Kidney glomerular epithelial cell (primary cell): ENCODE measurements at regions not wholly inside any gene's neighbourhood (a gene's known extent, or its start where the extent isn't known, plus 50 kb on each side); places are given as distances from the start of the nearest gene placed in this dataset.
"Not testable (repeated sequence)": the region's sequence is repeated elsewhere in the genome, so short reads cannot be mapped to it uniquely, and the experiment has no call there.

ENCODE experiments used
- DNase-seq: peaks from one replicate; lab custom pipeline; 2025; lab: John Stamatoyannopoulos, UW

DNA sequence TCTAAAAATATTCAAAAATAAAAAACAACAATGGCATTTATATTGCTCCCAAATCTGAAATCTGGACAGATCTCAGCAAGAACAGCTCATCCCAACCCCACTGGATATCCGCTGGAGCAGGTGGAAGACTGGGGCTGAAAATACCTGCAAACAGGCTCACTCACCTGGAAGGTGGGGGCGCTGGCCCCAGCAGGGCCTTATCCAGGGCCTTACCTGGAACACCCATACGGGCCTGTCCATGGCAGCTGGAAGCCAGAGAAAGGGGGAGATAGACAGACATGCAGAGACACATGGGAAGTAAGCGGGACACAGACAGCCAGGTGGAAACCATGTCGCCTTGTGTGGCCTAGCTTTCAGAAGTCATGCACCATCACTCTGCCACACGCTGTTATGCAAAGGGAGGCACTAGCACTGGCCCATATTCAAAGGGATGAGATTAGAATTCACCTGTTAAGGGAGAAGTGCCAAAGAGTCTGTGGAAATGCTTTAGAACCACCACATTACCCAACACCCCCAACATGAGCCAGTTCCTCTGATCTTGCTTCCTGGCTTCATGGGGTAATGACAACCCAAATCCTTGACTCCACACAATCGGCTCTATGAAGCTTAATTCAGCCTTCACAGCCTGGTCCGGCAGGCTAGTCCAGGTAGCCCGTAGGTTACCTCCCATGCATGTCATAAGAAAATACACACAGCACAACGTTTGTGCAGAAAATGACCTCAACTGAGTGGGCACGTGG, 99.0 kb upstream of the CDYL start:
- no peak for DNase-seq

DNA sequence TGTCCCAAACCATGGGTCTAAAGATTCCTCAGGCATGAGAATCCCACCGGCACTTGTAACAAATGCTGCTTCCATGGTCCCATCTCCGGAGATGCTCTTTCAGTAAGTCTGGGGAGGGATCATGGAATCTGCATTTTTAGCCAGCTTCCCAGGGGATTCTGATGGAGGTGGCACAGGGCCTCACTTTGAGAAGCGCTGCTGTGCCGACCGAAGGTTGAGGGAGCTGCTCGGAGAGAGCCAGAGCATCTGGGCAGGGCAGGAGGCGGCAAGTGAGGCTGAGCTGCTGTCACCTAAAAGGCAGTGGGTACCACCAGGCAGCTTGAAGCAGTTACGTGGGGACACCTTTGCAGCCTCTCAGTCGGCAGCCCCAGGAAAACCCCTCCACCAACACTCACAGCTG, 100.2 kb upstream of the CDYL start:
- DNase-seq, result no peak

DNA sequence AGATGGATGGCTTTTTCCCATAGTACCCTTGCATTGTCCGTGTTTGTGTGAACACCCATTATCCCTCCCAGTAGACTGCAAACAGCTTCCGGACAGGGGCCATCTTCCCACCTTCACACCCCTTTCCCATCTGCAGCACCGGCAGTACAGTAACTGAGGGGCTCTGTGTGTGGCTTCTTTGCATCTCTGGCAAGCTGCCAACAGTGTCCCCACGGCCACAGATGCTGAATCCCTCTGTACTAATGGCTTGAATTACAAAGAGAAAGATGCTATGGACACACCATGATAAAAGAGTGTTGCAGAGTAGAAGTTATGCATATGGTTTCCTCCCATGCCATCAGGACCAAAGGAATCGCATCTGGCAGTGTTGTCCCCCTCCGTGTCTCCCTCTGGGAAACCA, 101.1 kb upstream of the CDYL start:
- DNase-seq, result no peak

DNA sequence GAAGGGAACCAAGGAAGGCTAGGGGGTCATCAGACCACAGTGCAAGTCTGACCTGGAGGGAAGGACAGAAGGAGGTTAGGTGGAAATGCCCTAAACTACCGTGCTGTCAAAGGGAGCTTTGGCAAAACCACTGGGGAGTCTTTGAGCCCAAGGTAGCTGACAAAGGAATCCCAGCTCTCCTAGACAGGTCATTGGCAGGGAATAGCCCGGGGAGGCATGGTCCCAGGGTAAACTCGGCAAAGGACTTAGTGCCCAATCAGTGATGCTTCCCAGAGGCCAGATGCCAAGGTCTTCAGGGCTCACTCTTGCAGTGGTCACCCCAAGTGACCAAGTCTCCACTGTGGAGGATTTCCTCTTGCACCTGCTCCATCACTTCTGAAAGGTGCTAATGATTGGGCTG, 102.3 kb upstream of the CDYL start:
- no peak for DNase-seq

DNA sequence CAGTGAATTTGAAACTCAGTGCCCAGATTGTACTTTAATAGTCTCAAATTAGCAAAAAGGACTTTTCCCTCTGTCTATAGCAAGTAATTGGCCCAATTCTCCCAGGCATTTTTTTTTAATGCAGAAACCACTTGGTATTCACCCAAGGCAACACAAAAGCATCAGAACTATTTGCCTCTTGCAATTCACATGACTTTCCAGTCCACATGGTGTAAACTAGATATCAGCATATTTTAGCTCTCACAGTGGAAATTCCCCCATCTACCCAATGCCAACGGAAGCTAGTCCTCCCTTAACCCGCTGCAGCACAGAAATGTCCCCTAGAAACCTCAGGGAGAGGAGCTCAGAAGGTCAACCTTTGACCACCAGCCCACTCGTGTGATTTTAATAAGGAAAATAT, 103.4 kb upstream of the CDYL start:
- DNase-seq, result no peak

DNA sequence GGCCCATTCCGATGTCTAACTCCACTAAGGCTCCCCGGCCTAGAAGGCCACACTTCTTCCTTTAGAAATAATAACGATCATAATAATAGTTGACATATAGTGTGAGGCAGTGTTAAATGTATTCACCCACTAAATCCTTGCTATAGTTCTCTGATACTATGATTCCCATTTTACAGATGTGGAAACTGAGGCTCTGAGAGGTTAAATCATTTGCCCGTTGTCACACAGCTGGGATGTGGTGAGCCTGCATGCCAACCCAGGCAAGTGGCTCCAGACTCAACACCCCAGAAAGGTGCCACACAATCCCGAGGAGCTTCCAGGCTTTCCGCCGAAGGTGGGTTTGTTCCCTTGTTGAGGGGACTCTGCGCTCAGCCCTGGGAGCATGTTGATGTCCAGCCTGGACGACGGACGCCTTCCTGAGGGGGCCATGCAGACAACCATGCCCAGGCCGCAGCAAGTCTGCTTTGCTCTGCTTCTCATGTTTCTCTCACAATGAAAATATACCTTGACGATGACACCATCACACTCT, 104.6 kb upstream of the CDYL start:
- no peak for DNase-seq

DNA sequence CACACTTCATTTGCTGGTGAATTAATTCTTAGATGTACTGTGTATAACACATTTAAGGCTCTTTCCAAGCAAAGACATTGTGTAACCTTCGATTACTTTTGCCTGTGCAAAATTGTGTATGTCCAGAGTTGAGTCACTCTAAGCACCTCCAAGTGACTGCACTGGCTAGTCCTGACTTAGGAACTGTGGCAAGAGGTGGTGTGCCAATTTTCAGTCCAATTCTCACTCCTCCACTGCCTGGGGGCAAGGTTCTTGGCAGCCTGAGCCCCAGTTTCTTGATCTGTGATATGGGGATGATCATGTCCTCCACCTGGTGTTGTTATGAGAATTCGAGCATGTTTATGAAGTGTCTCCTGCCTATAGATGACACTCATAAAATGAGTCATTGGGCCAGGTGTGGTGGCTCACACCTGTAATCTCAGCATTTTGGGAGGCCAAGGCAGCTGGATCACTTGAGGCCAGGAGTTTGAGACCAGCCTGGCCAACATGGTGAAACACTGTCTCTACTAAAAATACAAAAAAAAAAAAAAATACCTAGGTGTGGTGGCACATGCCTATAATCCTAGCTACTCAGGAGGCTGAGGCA, 105.3 kb upstream of the CDYL start:
- no peak for DNase-seq

DNA sequence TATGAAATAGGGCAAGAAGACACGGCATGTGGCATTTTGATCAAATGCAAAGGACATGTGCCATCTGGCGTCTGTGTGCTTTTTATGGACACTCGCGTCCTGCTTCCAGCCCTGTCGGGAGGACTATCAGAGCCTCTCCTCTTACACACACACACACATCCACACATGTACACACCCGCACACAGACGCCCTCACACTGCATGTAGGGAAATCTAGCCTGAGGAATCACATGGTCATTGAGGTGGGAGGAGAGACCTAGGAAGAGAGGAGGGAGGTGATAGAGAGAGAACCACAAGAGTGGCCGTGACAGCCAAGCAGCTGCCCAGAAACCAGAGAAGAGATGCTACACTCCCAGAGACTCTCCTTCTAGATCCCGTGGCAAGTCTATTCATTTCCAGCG, 105.9 kb upstream of the CDYL start:
- DNase-seq, result no peak

DNA sequence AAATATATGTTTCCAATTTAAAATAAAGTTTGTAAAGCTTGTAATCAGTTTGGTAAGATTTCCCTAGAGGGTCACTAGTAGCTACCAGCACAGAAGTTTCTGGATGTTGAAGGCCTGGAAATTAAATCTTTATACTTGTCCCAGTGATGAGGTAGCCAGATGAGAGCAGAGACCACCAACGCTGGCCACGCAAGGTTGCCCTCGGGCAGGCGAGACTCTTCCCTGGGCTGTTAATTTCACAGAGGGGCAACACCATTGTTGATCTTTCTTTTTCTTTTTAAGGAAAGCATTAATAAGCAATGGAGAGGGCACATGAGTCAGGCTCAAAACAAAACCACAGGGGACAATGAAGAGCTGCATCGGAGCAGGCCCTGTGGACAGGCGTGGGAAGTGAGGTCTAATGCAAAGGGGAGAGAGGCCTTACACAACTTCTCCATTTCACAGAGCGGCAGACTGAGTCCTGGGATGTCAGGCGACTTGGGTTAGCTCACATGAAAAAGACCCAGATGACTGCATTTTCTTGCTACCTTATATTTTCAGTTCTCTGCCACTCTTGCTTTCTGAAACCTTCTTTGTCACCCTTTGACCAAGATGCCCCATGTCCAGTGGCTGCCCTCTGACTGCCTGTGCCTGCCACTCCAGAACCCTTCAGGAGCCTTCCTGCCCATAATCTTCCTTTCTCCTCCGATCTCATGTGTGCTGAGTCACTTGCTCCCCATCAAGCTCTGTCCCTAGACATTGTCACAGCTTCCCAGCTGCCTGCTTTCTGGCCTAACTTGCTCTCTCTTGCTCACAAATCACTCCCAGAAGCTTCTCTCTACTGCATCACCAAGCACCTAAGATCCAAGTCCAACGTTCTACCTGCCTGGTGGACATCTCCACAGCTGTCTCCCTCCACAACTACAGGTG, 107.7 kb upstream of the CDYL start:
- DNase-seq, result no peak

DNA sequence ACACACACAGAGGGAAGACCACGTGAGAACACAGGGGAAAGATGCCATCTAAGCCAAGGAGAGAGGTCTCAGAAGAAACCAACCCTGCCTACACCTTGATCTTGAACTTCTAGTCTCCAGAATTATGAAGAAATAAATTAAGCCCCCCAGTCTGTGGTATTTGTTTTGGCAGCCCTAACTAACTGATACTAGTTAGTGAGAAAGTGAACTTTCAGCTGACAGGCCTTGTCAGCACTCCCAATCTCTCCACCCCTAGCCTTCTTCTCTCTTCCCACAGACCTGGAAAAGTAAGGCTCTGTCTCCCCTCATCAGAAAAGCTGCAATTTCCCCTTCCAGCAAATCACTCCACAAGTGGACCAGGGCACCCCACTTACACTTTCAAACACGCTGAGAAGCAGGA, 108.6 kb upstream of the CDYL start:
- DNase-seq, result no peak

DNA sequence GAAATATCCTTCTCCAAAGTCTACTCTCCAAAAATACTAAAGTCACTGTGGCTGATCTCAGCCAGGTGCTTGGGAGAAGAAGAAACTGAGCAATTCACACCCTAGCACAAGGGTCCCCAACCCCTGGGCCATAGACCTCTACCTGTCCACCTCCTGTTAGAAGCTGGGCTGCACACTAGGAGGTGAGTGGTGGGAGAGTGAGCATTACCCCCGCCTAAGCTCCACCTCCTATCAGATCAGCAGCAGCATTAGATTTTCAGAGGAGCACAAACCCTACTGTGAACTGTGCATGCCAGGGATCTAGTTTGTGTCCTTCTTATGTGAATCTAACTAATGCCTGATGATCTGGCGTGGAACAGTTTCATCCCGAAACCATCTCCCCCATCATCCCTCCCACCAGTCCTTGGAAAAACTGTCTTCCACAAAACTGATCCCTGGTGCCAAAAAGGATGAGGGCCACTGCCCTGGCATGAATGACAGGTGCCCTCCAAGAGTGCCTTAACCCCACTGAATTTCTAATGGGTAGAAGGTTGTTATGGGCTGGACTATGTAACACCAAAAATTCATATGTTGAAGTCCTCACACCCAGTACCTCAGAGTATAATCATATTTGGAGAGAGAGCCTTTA, 109.2 kb upstream of the CDYL start:
- DNase-seq, result no peak

DNA sequence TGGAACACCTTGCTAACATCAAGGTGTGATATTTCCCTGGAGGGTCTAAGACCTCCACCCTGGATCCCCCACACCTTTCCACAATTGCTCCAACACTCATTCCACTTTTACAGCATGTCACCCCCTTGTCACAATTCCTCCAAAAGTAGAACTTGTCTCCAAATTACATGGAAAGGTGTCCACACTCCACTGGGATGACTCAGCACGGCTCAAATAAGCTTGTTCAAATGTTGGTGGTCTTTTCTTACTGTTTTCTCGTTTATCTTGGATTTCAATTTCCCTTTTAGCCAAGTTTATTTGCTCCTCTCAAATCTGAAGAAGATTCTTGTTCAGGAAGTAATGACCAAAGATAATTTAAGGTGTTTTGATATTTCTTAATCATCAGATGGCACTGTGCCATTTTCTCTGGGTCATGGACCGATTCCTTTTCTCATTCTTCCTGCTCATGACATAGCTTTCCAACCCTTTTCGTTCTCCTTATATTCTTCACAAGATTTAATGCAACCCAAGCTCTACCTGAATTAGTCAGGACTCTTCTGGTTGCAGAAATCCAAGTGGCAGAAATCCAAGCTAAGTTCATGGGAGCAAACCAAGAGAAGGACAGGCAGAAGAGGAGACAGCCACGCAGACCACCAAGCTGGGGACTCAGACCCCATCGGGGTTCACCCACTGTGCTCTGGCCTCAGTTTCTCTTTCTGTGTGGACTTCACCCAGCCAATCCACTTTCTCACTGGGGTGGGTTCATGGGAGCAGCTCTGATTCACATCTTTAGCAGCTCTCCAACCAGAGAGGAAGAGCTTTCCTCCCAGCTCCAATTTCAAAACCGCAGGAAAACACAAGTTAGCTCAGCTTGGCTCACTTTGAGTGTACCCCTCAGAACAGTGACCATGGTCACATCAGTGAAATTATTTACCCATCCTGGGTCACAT, 110.5 kb upstream of the CDYL start:
- DNase-seq, result peak; percentile 19

DNA sequence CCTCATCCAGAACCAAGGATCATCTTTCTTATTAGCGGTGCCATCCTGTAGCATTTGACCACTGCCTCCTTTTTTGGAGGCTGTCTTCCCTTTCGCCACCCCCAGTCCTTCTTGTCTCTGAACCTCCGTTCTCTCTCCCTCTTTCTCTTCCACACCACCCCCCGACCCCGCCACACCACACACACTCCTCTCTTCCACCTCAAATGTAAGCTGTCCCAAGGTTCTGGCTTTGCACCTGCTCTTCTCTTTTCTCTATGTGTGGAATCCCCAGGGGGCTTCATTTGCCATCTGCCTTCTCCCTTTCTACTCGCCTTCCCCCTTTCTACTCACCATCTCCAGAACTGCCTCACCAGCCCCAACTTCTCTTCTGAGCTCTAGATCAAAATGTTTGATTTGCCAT, 111.3 kb upstream of the CDYL start:
- DNase-seq, result no peak

DNA sequence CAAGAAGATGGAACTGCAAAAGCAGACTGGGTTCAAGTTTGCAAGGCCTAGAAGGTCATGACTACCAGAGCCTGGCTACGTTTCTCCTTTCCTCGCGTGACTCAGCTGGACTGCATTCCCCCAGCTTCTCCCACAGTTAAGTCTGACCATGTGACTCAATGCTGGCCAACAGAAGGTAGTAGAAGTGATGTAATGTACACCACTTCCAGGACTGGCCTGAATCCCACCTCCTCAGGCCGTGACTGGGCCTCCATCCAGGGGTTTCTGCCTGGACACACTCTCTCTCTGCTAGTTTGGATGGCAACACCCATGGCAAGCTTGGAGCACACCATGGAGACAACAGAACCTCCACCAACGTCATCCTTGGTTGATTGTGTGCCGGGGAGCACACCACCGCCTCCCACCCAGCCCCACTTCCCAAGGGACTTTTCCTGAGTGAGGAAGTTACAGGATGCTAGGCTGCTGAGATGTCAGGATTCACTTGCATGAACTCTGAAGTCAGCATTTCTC, 112.0 kb upstream of the CDYL start:
- DNase-seq, result no peak

DNA sequence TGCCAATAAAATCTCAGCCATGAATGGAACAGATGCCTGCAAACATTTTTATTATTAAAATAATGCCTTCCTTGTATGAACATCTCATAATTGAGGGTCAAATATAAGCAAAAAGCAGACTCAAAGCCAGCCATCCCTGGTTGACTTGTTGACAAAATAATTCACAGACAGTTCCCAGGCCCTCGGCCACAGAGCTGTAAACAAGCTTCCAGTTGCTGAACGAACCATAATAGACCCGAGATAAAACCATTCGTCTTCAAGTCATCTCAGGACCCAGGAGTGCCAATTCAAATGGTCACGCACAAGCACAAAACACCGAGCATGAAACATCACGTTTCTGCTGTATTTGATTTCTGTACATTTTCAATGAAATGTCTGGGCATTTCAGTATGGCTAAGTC, 113.3 kb upstream of the CDYL start:
- DNase-seq, result no peak

DNA sequence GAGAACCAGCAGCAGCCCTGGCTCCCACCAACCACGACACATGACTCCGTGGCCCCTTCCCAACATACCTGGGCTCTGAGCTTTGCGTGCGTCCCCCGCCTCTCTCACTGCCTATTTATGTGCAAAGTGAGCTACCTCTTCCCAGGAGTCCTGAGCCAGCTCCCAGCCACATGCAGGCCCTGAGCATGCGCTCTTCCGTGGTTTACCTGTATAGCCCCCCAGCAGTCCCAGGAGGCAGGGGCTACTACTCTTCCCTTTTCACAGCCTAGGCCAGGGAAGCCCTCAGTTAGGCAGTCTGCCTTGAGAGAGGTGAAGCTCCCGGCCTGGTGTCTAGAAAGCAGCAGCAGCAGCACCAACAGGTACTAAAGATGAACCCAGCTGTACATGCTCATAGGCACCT, 114.8 kb upstream of the CDYL start:
- no peak for DNase-seq

DNA sequence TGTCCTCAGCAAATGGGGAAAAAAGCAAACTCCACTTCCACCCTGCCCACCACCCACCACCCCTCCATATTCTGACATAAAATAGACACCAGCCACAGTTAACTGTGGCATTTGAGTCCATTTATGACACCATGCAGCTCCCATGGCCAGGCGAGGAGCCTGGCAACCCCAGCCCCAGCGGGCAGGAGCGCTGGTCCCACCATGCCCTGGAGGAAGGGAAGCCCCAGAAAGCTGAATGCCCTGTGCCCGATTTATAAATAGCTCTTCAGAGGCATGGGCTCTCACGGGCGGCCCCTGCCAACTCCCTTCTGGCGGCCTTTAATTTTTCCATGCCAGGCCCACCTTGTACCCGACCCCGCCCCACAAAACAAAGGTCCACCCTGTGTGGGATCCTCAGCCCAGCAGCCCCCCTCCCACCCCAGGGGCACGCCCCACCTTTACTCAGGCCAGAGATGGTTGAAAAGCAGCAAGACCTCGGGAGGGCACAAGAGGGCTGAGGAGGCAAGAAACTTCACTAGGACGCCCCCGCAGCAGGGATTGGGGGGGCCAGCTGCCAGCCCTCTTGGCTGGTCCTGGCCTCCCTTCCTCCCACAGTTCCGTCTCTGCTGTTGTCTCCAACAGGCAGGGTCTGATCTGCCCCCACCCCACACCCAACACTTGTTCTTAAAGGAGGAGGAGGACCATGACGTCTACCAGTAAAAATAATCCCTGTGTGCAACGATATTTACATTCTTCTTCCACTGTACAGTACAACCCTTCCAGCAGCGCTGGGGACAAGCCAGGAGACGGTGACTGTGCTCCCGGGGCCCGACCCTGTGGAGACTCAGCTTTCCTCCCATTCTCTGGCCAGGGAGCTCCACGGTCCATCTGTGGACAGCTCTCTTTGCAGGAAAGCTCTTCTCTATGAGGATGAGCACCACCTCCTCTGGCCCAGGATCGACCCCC, 115.6 kb upstream of the CDYL start:
- DNase-seq, result no peak

DNA sequence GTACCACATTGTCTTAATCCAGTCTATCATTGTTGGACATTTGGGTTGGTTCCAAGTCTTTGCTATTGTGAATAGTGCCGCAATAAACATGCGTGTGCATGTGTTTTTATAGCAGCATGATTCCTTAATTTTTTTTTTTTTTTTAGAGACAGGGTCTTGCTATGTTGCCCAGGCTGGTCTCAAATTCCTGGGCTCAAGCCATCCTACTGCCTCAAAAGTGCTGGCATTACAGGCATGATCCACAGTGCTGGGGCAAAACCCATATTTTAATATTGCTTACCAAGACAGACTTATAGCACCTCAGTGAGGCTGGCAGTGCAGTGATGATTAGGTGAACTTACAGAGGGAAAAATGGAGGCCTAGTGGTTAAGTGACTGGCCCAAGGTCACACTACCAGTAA, 116.5 kb upstream of the CDYL start:
- DNase-seq, result not testable (repeated sequence)

DNA sequence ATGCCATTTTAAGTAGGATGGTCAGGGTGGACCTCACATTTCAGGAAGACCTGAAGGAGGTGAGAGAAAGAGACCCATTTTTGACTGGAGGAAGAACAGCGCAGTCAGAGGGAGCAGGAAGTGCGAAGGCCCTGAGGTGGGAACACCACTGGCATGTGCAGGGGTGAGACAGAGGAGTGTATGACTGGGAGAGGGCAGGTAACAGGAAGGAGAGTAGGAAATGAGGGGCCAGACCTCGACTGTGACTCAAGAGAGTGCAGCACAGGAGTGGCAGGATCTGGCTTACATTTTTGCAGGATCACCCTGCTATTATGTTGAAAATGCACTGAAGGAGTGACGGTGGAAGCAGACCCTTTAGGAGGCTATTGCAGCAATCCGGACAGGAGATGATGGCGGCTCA, 117.7 kb upstream of the CDYL start:
- DNase-seq, result no peak

DNA sequence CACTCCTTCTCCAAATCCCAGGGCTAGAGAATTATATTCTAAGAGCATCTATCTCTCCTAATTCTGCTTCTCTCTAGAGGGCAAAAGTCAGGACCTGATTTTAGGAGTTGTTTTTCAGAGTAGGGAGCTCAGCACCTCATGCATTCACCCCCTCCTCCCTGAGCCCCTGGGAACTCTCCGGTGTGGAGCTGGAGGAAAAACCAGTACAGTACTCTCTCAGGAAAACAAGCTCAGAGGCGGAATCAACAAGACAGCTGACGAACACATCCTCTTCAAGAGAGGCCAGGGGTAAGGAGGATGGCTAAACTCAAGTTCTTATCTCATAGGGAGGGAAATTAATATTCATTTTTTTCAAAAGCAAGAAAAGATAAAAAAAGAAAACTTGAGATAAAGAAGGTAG, 120.1 kb upstream of the CDYL start:
- no peak for DNase-seq
